Thyroid gland (tissue), 4 donors: ENCODE measurements at regions not wholly inside any gene's neighbourhood (a gene's known extent, or its start where the extent isn't known, plus 50 kb on each side); places are given as distances from the start of the nearest gene placed in this dataset.

Experiments
- DNase-seq, 2 donors: peaks; one replicate each; pipeline ENCODE4 v3.0.0-alpha.2; 2019
- H3K27ac ChIP-seq, 3 donors: fragments of 200-600 bp; sonication (generic); 1 replicate in 2 of 3; 2 replicates in 1 of 3; pipeline ENCODE4 v1.5.1; 2016 to 2019; ENCODE audit warnings: mild to moderate bottlenecking in 1 of 3, moderate library complexity in 1 of 3
- H3K27me3 ChIP-seq: fragments of 200-600 bp; sonication (generic); one replicate; pipeline ENCODE4 v1.5.1; 2019
- H3K36me3 ChIP-seq, 2 donors: fragments of 200-600 bp; sonication (generic); one replicate each; pipeline ENCODE4 v1.5.1; 2016 to 2019
- H3K4me1 ChIP-seq, 2 donors: fragments of 200-600 bp; sonication (generic); one replicate each; pipeline ENCODE4 v1.5.1; 2017 to 2019
- H3K4me3 ChIP-seq, 3 donors: fragments of 200-600 bp; sonication (generic); replicated peaks in 1 of 3; 1 replicate in 2 of 3; 2 replicates in 1 of 3; pipeline ENCODE4 v1.5.1; 2016; ENCODE audit warnings: mild to moderate bottlenecking in 1 of 3
- H3K9me3 ChIP-seq: fragments of 200-600 bp; sonication (generic); one replicate; pipeline ENCODE4 v1.5.1; 2017
- POLR2A ChIP-seq, 2 donors: fragments of 450-650 bp; IDR thresholded peaks; one replicate each; pipeline ENCODE4 v1.6.1; 2017; ENCODE audit warnings: antibody characterized with exemption in 2 of 2, mild to moderate bottlenecking in 2 of 2, moderate library complexity in 1 of 2
- WGBS, 2 donors: methylation state at CpG; one replicate each; pipeline ENCODE4 v1.1.5; 2017; 5-methylcytosine and 5-hydroxymethylcytosine counted together
- intact Hi-C: fragments of 100-400 bp; cut with DNase I; formaldehyde crosslinking; loops from one replicate; pipeline ENCODE4 v1.15.1; 2023
- TF ChIP-seq, protein P1 (sequence below), 6 experiments: fragments of 200-600 bp in 3 of 6; fragments of 450-650 bp in 3 of 6; sonication (generic) in 3 of 6; IDR thresholded peaks; one replicate each; pipeline ENCODE4 v1.5.1; 2016 to 2019; ENCODE audit warnings: antibody characterized with exemption in 6 of 6, mild to moderate bottlenecking in 2 of 6, inconsistent platforms in 1 of 6, moderate library complexity in 1 of 6

DNA sequence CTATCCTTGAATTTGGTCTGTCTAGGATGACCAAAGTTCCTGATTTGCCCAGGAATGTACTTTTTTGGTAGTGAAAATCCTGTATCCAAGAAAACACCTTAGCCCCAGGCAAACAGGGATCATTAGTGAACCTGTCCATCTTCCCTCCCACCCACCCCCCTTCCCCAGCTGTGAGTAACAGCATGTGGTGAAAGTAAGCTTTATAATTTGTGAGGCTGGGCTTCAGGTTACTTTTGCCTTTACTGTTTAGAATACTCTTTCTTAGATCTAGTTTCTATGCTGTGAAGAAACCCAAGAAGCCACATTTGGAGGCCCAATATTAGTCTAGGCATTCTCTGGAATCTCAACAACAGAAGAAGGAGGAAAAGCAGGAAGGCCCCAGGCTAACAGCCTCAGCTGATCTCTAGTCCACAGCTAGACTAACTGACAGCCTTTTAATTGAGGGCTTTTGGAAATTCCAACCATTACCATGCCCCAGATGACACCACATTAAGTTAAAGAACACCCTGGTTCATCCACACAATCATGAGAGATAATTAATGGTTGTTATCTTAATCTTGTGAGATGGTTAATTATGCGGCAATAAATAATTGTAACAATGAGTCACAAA, 703.0 kb upstream of the NUDT12 start:
- no peak for DNase-seq

DNA sequence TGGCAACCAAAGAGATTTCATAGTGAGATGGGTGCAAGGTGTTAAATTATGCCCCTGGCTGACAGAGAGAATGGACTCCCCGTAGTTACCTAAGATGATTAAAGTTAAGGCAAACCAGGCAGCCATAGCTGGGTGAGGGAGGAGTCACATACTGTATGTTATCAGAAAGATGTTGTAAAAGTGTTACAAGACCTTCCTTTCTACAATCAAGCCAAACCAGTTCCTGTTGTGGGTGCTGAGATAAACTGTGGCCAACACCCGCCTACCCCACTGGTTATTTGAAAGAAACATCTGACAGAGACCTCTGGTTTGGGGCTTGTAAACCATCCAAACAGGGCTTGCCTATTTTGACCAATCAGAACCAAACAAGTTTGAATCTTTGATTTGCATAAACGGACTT, 684.7 kb upstream of the NUDT12 start:
- Histone ChIP-seq H3K27me3 (no peaks in the 10 kb centered on the region), H3K4me1 (no peaks in the 10 kb centered on the region), H3K4me3 (no peak overlapping the region), H3K36me3 (no peaks in the 10 kb centered on the region), H3K9me3 (no peaks in the 10 kb centered on the region), H3K27ac (no peak overlapping the region)
- no peak for DNase-seq
- 81 to 91% methylated on average over 3 of the region's 3 CpGs for WGBS, 2 donors
- intact Hi-C loops = no loop called here
- TF ChIP-seq, protein P1, sequence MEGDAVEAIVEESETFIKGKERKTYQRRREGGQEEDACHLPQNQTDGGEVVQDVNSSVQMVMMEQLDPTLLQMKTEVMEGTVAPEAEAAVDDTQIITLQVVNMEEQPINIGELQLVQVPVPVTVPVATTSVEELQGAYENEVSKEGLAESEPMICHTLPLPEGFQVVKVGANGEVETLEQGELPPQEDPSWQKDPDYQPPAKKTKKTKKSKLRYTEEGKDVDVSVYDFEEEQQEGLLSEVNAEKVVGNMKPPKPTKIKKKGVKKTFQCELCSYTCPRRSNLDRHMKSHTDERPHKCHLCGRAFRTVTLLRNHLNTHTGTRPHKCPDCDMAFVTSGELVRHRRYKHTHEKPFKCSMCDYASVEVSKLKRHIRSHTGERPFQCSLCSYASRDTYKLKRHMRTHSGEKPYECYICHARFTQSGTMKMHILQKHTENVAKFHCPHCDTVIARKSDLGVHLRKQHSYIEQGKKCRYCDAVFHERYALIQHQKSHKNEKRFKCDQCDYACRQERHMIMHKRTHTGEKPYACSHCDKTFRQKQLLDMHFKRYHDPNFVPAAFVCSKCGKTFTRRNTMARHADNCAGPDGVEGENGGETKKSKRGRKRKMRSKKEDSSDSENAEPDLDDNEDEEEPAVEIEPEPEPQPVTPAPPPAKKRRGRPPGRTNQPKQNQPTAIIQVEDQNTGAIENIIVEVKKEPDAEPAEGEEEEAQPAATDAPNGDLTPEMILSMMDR (IDR thresholded peaks at IDR 0.05) = no peak
- TF ChIP-seq POLR2A (IDR thresholded peaks at IDR 0.05) = no peak

More for the DNA sequence above, 703.0 kb upstream of the NUDT12 start:
- 83 to 97% methylated on average over 1 of the region's 1 CpG for WGBS, 2 donors
- H3K36me3 ChIP-seq = no peaks in the 10 kb centered on the region
- TF ChIP-seq, protein P1 (IDR thresholded peaks at IDR 0.05) = no peak
- no peak for TF ChIP-seq POLR2A (IDR thresholded peaks at IDR 0.05)
- H3K27ac ChIP-seq = no peak overlapping the region
- H3K4me1 ChIP-seq = no peaks in the 10 kb centered on the region
- H3K9me3 ChIP-seq = no peaks in the 10 kb centered on the region
- H3K27me3 ChIP-seq = no peaks in the 10 kb centered on the region
- H3K4me3 ChIP-seq = no peak overlapping the region
- intact Hi-C loops = no loop called here

DNA sequence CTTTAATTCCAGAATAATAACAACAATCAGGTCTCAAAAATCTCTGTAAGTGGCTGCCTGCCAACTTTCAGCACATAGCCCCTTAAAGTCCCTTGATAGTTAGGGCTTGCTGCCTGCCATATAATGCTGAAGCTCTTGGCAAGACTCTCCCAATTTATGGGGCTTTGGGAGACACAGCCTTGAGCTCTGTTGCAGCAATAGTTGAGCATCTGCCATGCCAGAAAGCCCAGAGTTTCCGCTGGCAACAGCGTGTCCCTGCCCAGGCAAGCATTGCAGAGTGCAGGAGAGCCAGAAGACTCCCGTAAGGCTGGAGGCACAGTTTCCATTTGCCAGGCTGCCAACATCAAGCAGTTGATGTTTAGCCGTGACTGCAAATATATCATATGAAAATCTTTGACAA, 678.5 kb upstream of the NUDT12 start:
- TF ChIP-seq, protein P1 (IDR thresholded peaks at IDR 0.05) = no peak
- no peak for TF ChIP-seq POLR2A (IDR thresholded peaks at IDR 0.05)
- no peaks in the 10 kb centered on the region for H3K4me1 ChIP-seq
- intact Hi-C loops = no loop called here
- no peak overlapping the region for H3K4me3 ChIP-seq
- no peaks in the 10 kb centered on the region for H3K27me3 ChIP-seq
- peak in 1 of 2 donors; percentile 30 for DNase-seq
- no peaks in the 10 kb centered on the region for H3K9me3 ChIP-seq
- H3K36me3 ChIP-seq = no peaks in the 10 kb centered on the region
- WGBS, 2 donors = 56 to 70% methylated on average over 4 of the region's 4 CpGs
- H3K27ac ChIP-seq = no peak overlapping the region

GRCh38 chr5:104237586-104237985, 675.0 kb upstream of the NUDT12 start:
- 70 to 74% methylated on average over 5 of the region's 5 CpGs for whole genome bisulfite sequencing, 2 donors
- intact Hi-C loops = no loop called here

More at GRCh38 chr5:104237586-104237985, 675.0 kb upstream of the NUDT12 start:
- H3K27ac ChIP-seq = no peak overlapping the region
- no peaks in the 10 kb centered on the region for H3K36me3 ChIP-seq
- no peaks in the 10 kb centered on the region for H3K9me3 ChIP-seq
- no peak overlapping the region for H3K4me3 ChIP-seq
- no peaks in the 10 kb centered on the region for H3K27me3 ChIP-seq
- no peak for TF ChIP-seq POLR2A (IDR thresholded peaks at IDR 0.05)
- TF ChIP-seq, protein P1 (IDR thresholded peaks at IDR 0.05) = no peak
- no peaks in the 10 kb centered on the region for H3K4me1 ChIP-seq
- no peak for DNase-seq
